ENCODE measurements at regions not wholly inside any gene's neighbourhood (a gene's known extent, or its start where the extent isn't known, plus 50 kb on each side); places are given as distances from the start of the nearest gene placed in this dataset.
"Not testable (repeated sequence)": the region's sequence is repeated elsewhere in the genome, so short reads cannot be mapped to it uniquely, and the experiment has no call there.

GRCh38 chr10:8179773-8180172 is 125.3 kb downstream of the GATA3 start:
- DNase-seq (ENCODE audit: low read depth in 1 of 2, low spot score in 1 of 2); ATAC-seq; H3K4me2 ChIP-seq; POLR2A ChIA-PET; H3K4me1 ChIP-seq; H3K9me3 ChIP-seq; H3K27ac ChIP-seq; H3K4me3 ChIP-seq; FAIRE-seq: not testable (repeated sequence)
- WGBS (ENCODE audit: missing lambda C conversion rate) = 46% methylated on average over 1 of the region's 1 CpG
- CTCF ChIA-PET = interaction anchor here (0.7 kb wide), 1 partner anchor 877 kb away, joined by 3 read pairs; no protein-coding TSS in a partner anchor

GRCh38 chr10:8180360-8181109 is 126.0 kb downstream of the GATA3 start:
- Histone ChIP-seq H3K4me2 (no peak overlapping the region), H3K9me3 (no peaks in the 10 kb centered on the region), H3K27ac (no peak overlapping the region), H3K4me1 (no peaks in the 10 kb centered on the region), H3K4me3 (no peak overlapping the region)
- FAIRE-seq (no peak), ATAC-seq (no peak), DNase-seq (ENCODE audit: low read depth in 1 of 2, low spot score in 1 of 2) (no peak)
- TF ChIP-seq CBX2 (IDR thresholded peaks at IDR 0.05; ENCODE audit: borderline replicate concordance, low read depth) = no peak
- no peak for TF ChIP-seq PHF8 (IDR thresholded peaks at IDR 0.05; ENCODE audit: borderline replicate concordance, low read depth)
- no peak for TF ChIP-seq EHMT2 (IDR thresholded peaks at IDR 0.05; ENCODE audit: low read depth)
- TF ChIP-seq RARB (CRISPR knock-in tag; IDR thresholded peaks at IDR 0.05) = no peak
- no peak for TF ChIP-seq USF2 (IDR thresholded peaks at IDR 0.05)
- no peak for TF ChIP-seq NPAS2 (CRISPR knock-in tag; IDR thresholded peaks at IDR 0.05; ENCODE audit: borderline replicate concordance)
- no peak for TF ChIP-seq ZNF302 (CRISPR knock-in tag; IDR thresholded peaks at IDR 0.05)
- TF ChIP-seq POLR2AphosphoS2 (conservative IDR thresholded peaks at IDR 0.05; ENCODE audit: low read length) = no peak
- no peak for TF ChIP-seq CHD4 (IDR thresholded peaks at IDR 0.05; ENCODE audit: borderline replicate concordance)
- no peak for TF ChIP-seq TFCP2L1 (CRISPR knock-in tag; IDR thresholded peaks at IDR 0.05)
- no peak for TF ChIP-seq NFE2L2 (conservative IDR thresholded peaks at IDR 0.05; ENCODE audit: low read length)
- 63% methylated on average over 9 of the region's 9 CpGs for WGBS (ENCODE audit: missing lambda C conversion rate)
- ChIA-PET POLR2A (no interaction called here), CTCF (interaction anchor here (0.7 kb wide), 1 partner anchor 878 kb away, joined by 3 read pairs; no protein-coding TSS in a partner anchor)

- 85% methylated on average over 11 of the region's 11 CpGs for WGBS (ENCODE audit: missing lambda C conversion rate)
- H3K4me3 ChIP-seq = no peak overlapping the region
- FAIRE-seq (no peak), DNase-seq (ENCODE audit: low read depth in 1 of 2, low spot score in 1 of 2) (no peak), ATAC-seq (no peak)
- H3K4me1 ChIP-seq = no peaks in the 10 kb centered on the region
- ChIA-PET CTCF (no interaction called here), POLR2A (no interaction called here)
- TF ChIP-seq KDM5A (IDR thresholded peaks at IDR 0.05) (no peak), HES2 (IDR thresholded peaks at IDR 0.05) (no peak), HOXB13 (CRISPR knock-in tag; IDR thresholded peaks at IDR 0.05; ENCODE audit: low read depth) (no peak), RFX5 (IDR thresholded peaks at IDR 0.05) (no peak), FOXS1 (CRISPR knock-in tag; IDR thresholded peaks at IDR 0.05) (no peak)
- H3K9me3 ChIP-seq = no peaks in the 10 kb centered on the region
- H3K27ac ChIP-seq = no peak overlapping the region
- H3K4me2 ChIP-seq = no peak overlapping the region
Measured at GRCh38 chr10:8181496-8182157, 127.1 kb downstream of the GATA3 start.

GRCh38 chr10:8182806-8183205 is 128.3 kb downstream of the GATA3 start:
- CTCF ChIA-PET = no interaction called here
- TF ChIP-seq ZSCAN20 (CRISPR knock-in tag; IDR thresholded peaks at IDR 0.05) = no peak
- TF ChIP-seq FOSL2 (IDR thresholded peaks at IDR 0.05) = no peak
- TF ChIP-seq FOSL2 (CRISPR knock-in tag; IDR thresholded peaks at IDR 0.05) = no peak
- no peak for TF ChIP-seq CHD2 (IDR thresholded peaks at IDR 0.05; ENCODE audit: low read length, partially characterized antibody)
- TF ChIP-seq HOXB5 (CRISPR knock-in tag; IDR thresholded peaks at IDR 0.05) = no peak
- no peak for TF ChIP-seq EP300 (IDR thresholded peaks at IDR 0.05)
- no peak for TF ChIP-seq KDM1A (IDR thresholded peaks at IDR 0.05; ENCODE audit: low read depth)
- no peak for TF ChIP-seq RARB (CRISPR knock-in tag; IDR thresholded peaks at IDR 0.05)
- no peak for TF ChIP-seq JUN (IDR thresholded peaks at IDR 0.05)
- no peak for TF ChIP-seq PBX3 (IDR thresholded peaks at IDR 0.05)
- no peak for TF ChIP-seq ZNF302 (CRISPR knock-in tag; IDR thresholded peaks at IDR 0.05)
- Histone ChIP-seq H3K9me3 (no peaks in the 10 kb centered on the region), H3K4me3 (no peak overlapping the region), H3K27ac (no peak overlapping the region), H3K4me1 (no peaks in the 10 kb centered on the region), H3K4me2 (no peak overlapping the region)
- WGBS (ENCODE audit: missing lambda C conversion rate) = 68% methylated on average over 3 of the region's 3 CpGs
- no peak for FAIRE-seq
- ATAC-seq = no peak
- POLR2A ChIA-PET = no interaction called here
- no peak for DNase-seq (ENCODE audit: low read depth in 1 of 2, low spot score in 1 of 2)
